ENCODE measurements at regions not wholly inside any gene's neighbourhood (a gene's known extent, or its start where the extent isn't known, plus 50 kb on each side); places are given as distances from the start of the nearest gene placed in this dataset.

DNA sequence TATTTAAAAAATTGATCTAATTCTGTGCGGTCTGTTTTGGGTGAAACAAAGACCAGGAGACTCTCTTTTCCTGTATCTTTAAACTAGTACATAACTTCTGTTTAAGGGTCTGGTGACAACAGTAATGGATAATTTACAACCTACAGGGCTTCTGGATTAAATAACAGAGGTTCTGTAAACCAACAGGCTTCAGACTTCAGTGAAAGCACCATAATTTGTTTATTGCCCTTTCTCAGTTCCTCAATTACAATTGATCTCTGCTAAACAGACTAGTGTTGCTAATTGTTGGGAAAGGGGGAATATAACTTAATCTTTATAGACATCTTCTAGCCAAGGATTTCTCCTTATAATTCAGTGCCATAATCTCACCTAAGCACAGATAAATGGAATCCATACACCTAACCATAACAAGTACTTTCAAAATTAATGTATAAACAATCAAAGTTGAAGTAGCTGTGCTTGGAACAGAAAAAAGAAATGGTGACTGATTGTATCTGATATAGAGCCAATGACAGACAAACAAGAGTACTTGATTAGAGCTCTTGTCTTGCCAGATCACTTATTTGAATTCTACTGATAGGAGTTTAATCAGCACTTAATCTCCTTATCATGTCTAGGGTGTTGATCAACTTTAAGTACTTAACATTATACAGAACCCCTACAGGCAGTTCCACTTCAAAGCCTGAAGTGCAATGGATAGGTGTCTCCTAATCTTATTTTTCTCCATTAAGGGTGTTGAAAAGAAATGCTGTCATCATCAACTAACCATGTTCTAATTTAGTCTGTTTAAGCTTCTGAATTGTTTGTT, 536.0 kb downstream of the NR2F1-AS1 start:
- DNase-seq (ENCODE audit: low read depth in 1 of 2, low spot score in 2 of 2) = no peak
- Histone ChIP-seq H3K36me3 (no peaks in the 10 kb centered on the region), H3K27ac (no peak overlapping the region), H3K4me3 (no peak overlapping the region), H3K4me1 (replicated peaks) (no peaks in the 10 kb centered on the region), H3K9me3 (replicated peaks) (no peaks in the 10 kb centered on the region), H3K27me3 (replicated peaks) (no peaks in the 10 kb centered on the region)

DNA sequence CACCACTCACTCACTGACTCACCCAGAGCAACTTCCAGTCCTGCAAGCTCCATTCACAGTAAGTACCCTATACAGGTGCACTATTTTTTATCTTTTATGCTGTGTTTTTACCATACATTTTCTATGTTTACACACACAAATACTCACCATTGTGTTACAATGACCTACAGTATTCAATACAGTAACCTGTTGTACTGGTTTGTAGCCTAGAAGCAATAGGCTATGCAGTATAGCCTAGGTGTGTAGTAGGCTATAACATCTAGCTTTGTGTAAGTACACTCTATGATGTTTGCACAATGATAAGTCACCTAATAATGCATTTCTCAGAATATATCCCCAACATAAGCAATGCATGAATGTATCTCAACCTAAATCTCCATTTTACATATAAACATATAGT, 541.1 kb downstream of the NR2F1-AS1 start:
- no peaks in the 10 kb centered on the region for H3K4me1 ChIP-seq (replicated peaks)
- H3K9me3 ChIP-seq (replicated peaks) = no peaks in the 10 kb centered on the region
- H3K4me3 ChIP-seq = no peak overlapping the region
- no peaks in the 10 kb centered on the region for H3K36me3 ChIP-seq
- DNase-seq (ENCODE audit: low read depth in 1 of 2, low spot score in 2 of 2) = no peak
- H3K27me3 ChIP-seq (replicated peaks) = no peaks in the 10 kb centered on the region
- H3K27ac ChIP-seq = no peak overlapping the region

DNA sequence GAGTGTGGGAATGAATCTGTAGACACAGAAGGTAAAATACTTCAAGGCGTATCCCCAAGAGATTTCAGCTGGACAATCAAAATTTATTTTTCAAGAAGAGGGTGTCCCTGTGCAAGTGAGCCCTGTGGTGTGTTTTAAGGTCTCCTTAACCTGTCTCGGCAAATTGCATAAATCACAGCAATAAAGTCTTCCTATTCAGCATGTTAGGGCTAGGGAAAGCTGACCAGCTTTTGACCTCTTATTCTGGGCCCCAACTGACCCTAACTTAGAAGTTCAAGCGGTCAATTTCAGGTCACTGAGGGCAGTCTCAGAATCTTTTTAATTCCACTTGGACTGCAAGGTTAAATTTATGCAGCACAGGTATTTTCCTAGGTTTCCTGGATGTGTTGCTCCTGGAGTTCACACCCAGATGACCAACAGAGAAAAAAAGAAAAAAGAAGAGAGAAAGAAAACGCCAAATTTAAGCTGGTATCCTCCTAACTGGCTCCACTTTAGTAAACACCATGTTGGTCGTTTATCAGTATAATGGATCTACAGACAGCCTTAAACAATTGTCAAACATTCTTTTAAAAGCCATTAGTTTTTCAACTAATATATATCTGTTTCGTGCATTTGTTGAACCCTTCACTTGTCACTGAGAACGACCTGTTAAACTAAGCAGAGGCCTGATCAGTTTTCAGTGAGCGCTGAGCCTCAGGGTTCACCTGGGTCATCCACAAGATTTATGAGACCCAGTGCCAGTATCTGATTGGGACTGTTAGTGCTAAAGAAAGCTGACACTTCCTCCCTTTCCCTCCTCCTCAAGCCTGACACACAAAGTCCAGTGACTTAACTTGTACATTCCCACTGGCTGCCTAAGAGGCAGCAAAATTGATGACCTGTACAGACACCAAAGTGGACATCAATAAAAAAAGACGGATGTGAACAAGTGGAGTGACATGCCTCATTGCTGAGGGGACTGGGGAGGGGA, 546.1 kb downstream of the NR2F1-AS1 start:
- Histone ChIP-seq H3K4me1 (replicated peaks) (no peaks in the 10 kb centered on the region), H3K36me3 (no peaks in the 10 kb centered on the region), H3K4me3 (no peak overlapping the region), H3K27ac (no peak overlapping the region), H3K9me3 (replicated peaks) (no peaks in the 10 kb centered on the region), H3K27me3 (replicated peaks) (no peaks in the 10 kb centered on the region)
- no peak for DNase-seq (ENCODE audit: low read depth in 1 of 2, low spot score in 2 of 2)

DNA sequence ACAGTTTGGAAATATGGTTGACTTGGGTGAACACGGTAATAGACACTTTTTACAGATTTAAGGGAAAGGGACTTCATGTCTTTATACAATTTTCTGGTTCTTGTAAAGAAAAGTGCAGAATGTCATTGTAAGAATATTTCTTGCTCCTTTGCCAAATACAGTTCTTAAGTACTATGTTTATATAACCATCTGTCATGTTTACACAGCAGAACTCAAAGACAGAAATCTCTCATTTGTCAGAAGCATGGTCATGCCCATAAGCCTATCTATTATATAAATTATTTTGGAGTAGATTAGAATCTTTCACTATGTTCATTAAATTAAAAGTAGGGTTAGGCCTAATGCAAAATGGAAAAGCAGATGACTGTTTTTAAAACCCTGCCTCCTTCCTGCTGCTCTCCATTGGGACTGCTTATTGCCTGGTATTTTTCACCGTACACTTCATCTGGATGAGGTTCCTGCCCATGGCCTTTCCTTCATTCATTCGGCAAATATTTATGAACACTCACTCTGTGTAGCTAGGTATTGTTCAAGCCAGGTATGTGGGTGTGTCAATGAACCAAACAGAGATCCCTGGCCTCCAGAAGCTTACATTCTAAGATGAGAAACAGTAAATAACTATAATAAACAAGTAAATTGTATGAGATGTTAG, 558.1 kb downstream of the NR2F1-AS1 start:
- Histone ChIP-seq H3K9me3 (replicated peaks) (no peaks in the 10 kb centered on the region), H3K4me3 (no peak overlapping the region), H3K36me3 (no peaks in the 10 kb centered on the region), H3K27ac (no peak overlapping the region), H3K27me3 (replicated peaks) (no peaks in the 10 kb centered on the region), H3K4me1 (replicated peaks) (peaks cover 12% of the 10 kb centered on the region)
- DNase-seq (ENCODE audit: low read depth in 1 of 2, low spot score in 2 of 2) = peak in 1 of 2 experiments; percentile 13

GRCh38 chr5:93022211-93022610, 558.8 kb downstream of the NR2F1-AS1 start:
- no peak for DNase-seq (ENCODE audit: low read depth in 1 of 2, low spot score in 2 of 2)
- Histone ChIP-seq H3K4me1 (replicated peaks) (peaks cover 14% of the 10 kb centered on the region), H3K27ac (no peak overlapping the region), H3K27me3 (replicated peaks) (no peaks in the 10 kb centered on the region), H3K4me3 (no peak overlapping the region), H3K9me3 (replicated peaks) (no peaks in the 10 kb centered on the region), H3K36me3 (no peaks in the 10 kb centered on the region)

DNA sequence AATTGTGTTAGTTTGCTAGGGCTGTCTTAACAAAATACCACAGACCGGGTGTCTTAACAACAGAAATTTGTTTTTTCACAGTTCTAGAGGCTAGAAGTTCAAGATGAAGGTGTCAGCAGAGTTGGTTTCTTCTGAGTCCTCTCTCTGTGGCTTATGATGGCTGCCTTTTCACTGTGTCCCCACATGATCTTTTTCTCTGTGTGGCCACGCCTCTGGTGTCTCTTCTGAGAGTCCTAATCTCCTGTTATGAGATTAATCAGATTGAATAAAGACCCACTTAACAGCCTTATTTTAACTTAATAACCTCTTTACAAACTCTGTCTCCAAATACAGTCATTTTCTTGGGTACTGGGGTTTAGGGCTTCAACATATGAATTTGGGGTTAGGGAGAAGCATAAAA, 561.1 kb downstream of the NR2F1-AS1 start:
- H3K36me3 ChIP-seq = no peaks in the 10 kb centered on the region
- H3K27me3 ChIP-seq (replicated peaks) = no peaks in the 10 kb centered on the region
- peaks cover 14% of the 10 kb centered on the region for H3K4me1 ChIP-seq (replicated peaks)
- no peaks in the 10 kb centered on the region for H3K9me3 ChIP-seq (replicated peaks)
- H3K27ac ChIP-seq = no peak overlapping the region
- no peak for DNase-seq (ENCODE audit: low read depth in 1 of 2, low spot score in 2 of 2)
- no peak overlapping the region for H3K4me3 ChIP-seq

GRCh38 chr5:93018461-93018860, 562.6 kb downstream of the NR2F1-AS1 start:
- Histone ChIP-seq H3K4me3 (no peak overlapping the region), H3K27ac (no peak overlapping the region), H3K9me3 (replicated peaks) (no peaks in the 10 kb centered on the region), H3K4me1 (replicated peaks) (peaks cover 14% of the 10 kb centered on the region), H3K36me3 (no peaks in the 10 kb centered on the region), H3K27me3 (replicated peaks) (no peaks in the 10 kb centered on the region)
- DNase-seq (ENCODE audit: low read depth in 1 of 2, low spot score in 2 of 2) = no peak

- Histone ChIP-seq H3K27ac (no peak overlapping the region), H3K36me3 (no peaks in the 10 kb centered on the region)
- DNase-seq (ENCODE audit: low read depth in 1 of 2, low spot score in 2 of 2) = peak in 1 of 2 experiments; percentile 9
Measured at GRCh38 chr5:93017849-93018248, 563.2 kb downstream of the NR2F1-AS1 start.

GRCh38 chr5:93017376-93017775, 563.6 kb downstream of the NR2F1-AS1 start:
- H3K27me3 ChIP-seq (replicated peaks) = no peaks in the 10 kb centered on the region
- H3K27ac ChIP-seq = no peak overlapping the region
- no peak overlapping the region for H3K4me3 ChIP-seq
- H3K36me3 ChIP-seq = no peaks in the 10 kb centered on the region
- H3K4me1 ChIP-seq (replicated peaks) = peaks cover 6% of the 10 kb centered on the region
- no peak for DNase-seq (ENCODE audit: low read depth in 1 of 2, low spot score in 2 of 2)
- no peaks in the 10 kb centered on the region for H3K9me3 ChIP-seq (replicated peaks)

More at GRCh38 chr5:93017849-93018248, 563.2 kb downstream of the NR2F1-AS1 start:
- Histone ChIP-seq H3K27me3 (replicated peaks) (no peaks in the 10 kb centered on the region), H3K4me3 (no peak overlapping the region), H3K9me3 (replicated peaks) (no peaks in the 10 kb centered on the region), H3K4me1 (replicated peaks) (peaks cover 9% of the 10 kb centered on the region)

- DNase-seq (ENCODE audit: low read depth in 1 of 2, low spot score in 2 of 2) = no peak
Measured at GRCh38 chr5:93010616-93011015, 570.4 kb downstream of the NR2F1-AS1 start.

GRCh38 chr5:93010037-93010436, 571.0 kb downstream of the NR2F1-AS1 start:
- Histone ChIP-seq H3K9me3 (replicated peaks) (no peaks in the 10 kb centered on the region), H3K4me1 (replicated peaks) (no peaks in the 10 kb centered on the region), H3K27me3 (replicated peaks) (no peaks in the 10 kb centered on the region), H3K36me3 (no peaks in the 10 kb centered on the region), H3K4me3 (no peak overlapping the region), H3K27ac (no peak overlapping the region)
- no peak for DNase-seq (ENCODE audit: low read depth in 1 of 2, low spot score in 2 of 2)

More at GRCh38 chr5:93010616-93011015, 570.4 kb downstream of the NR2F1-AS1 start:
- Histone ChIP-seq H3K4me1 (replicated peaks) (no peaks in the 10 kb centered on the region), H3K27ac (no peak overlapping the region), H3K36me3 (no peaks in the 10 kb centered on the region), H3K4me3 (no peak overlapping the region), H3K27me3 (replicated peaks) (no peaks in the 10 kb centered on the region), H3K9me3 (replicated peaks) (no peaks in the 10 kb centered on the region)

DNA sequence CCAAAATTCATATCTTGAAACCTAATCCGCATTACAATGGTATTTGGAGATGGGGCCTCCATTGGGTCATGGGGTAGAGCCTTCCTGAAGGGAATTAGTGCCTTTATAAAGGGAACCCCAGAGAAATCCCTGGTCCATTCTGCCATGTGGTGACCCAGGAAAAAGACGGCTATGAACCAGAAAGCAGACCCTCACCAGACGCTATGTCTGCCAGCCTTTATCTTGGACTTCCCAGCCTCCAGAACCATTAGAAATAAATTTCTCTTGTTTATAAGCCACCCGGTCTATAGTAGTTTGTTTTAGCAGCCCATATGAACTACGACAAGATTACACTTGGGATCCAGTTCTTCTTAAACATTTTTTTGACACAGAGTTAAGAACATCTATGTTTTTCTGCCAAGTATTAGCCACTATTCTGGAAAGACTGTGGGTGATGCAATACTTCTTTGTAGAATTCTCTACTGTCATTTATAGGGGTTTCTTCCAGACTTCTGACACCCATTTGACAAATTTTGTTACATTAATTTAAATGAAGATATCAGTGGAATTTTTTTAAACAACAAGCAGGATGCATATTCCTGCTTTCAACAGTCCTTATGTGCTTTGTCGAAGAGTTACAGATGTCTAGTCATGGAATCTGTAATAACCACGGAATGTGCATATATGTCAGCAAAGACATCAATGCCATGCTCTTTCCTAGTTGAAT, 572.4 kb downstream of the NR2F1-AS1 start:
- DNase-seq (ENCODE audit: low read depth in 1 of 2, low spot score in 2 of 2) = no peak
- H3K4me1 ChIP-seq (replicated peaks) = no peaks in the 10 kb centered on the region
- H3K4me3 ChIP-seq = no peak overlapping the region
- no peaks in the 10 kb centered on the region for H3K36me3 ChIP-seq
- no peaks in the 10 kb centered on the region for H3K27me3 ChIP-seq (replicated peaks)
- H3K27ac ChIP-seq = no peak overlapping the region
- H3K9me3 ChIP-seq (replicated peaks) = no peaks in the 10 kb centered on the region

DNA sequence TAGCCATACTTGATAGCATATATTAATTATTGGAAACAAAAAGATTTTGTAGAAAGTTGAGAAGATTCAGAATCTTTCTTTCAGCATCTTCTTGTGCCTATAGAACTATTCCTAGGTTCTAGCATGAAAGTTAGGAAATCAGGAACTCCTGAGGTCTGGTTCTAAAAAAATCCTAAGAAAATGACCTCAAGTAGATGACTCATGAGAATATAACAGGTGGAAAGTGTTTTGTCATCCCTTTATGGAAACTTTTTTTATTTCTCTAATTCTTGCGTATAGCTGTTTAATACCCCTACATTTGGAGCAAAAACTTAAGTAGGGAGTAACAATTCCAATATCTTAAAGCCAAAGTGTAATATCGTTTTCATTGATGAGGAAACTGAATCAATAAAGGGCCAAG, 574.1 kb downstream of the NR2F1-AS1 start:
- no peaks in the 10 kb centered on the region for H3K27me3 ChIP-seq (replicated peaks)
- no peak overlapping the region for H3K4me3 ChIP-seq
- H3K4me1 ChIP-seq (replicated peaks) = no peaks in the 10 kb centered on the region
- no peak for DNase-seq (ENCODE audit: low read depth in 1 of 2, low spot score in 2 of 2)
- no peaks in the 10 kb centered on the region for H3K36me3 ChIP-seq
- no peak overlapping the region for H3K27ac ChIP-seq
- no peaks in the 10 kb centered on the region for H3K9me3 ChIP-seq (replicated peaks)
